Liver (tissue), 8 donors: ENCODE measurements at regions not wholly inside any gene's neighbourhood (a gene's known extent, or its start where the extent isn't known, plus 50 kb on each side); places are given as distances from the start of the nearest gene placed in this dataset.

Experiments
- DNase-seq: peaks from one replicate; pipeline ENCODE4 v3.0.0-alpha.2; 2017; ENCODE audit warnings: low spot score
- H3K27ac ChIP-seq, 2 donors: one replicate each; pipeline ENCODE4 v1.7.0; 2013; ENCODE audit warnings: inconsistent platforms in 2 of 2, low read length in 2 of 2, control low read depth in 1 of 2, low read depth in 1 of 2, mild to moderate bottlenecking in 1 of 2
- H3K27me3 ChIP-seq, 4 donors: one replicate each; pipeline versions ENCODE4 v1.6.1 to v1.7.0; 2013; ENCODE audit warnings: low read length in 3 of 4, inconsistent platforms in 1 of 4, mild to moderate bottlenecking in 1 of 4, moderate library complexity in 1 of 4; ENCODE audit not compliant: control insufficient read depth in 4 of 4, insufficient read depth in 4 of 4
- H3K36me3 ChIP-seq, 4 donors: one replicate each; pipeline versions ENCODE4 v1.6.1 to v1.7.0; 2013; ENCODE audit warnings: low read length in 3 of 4, mild to moderate bottlenecking in 3 of 4, low read depth in 1 of 4, moderate library complexity in 1 of 4; ENCODE audit not compliant: control insufficient read depth in 4 of 4, insufficient read depth in 3 of 4
- H3K4me1 ChIP-seq, 4 donors: one replicate each; pipeline versions ENCODE4 v1.6.1 to v1.7.0; 2013; ENCODE audit warnings: low read length in 3 of 4, mild to moderate bottlenecking in 3 of 4, moderate library complexity in 1 of 4; ENCODE audit not compliant: control insufficient read depth in 4 of 4, insufficient read depth in 4 of 4
- H3K4me3 ChIP-seq, 3 donors: one replicate each; pipeline versions ENCODE4 v1.6.1 to v1.7.0; 2013; ENCODE audit warnings: low read length in 3 of 3, control low read depth in 1 of 3, low read depth in 1 of 3, mild to moderate bottlenecking in 1 of 3
- H3K9ac ChIP-seq, 2 donors: one replicate each; pipeline ENCODE4 v1.7.0; 2013; ENCODE audit warnings: low read length in 2 of 2, mild to moderate bottlenecking in 2 of 2, moderate library complexity in 2 of 2, control low read depth in 1 of 2, low read depth in 1 of 2
- H3K9me3 ChIP-seq, 4 donors: one replicate each; pipeline versions ENCODE4 v1.6.1 to v1.7.0; 2013; ENCODE audit warnings: low read length in 3 of 4; ENCODE audit not compliant: control insufficient read depth in 4 of 4
- EGR1 ChIP-seq, 2 donors: IDR thresholded peaks; 2 replicates each; pipeline ENCODE4 v1.6.1; 2016 to 2018; ENCODE audit warnings: antibody characterized with exemption in 2 of 2, low read depth in 2 of 2
- FOXA1 ChIP-seq: IDR thresholded peaks from 2 replicates; pipeline ENCODE4 v1.6.1; 2016; ENCODE audit warnings: antibody characterized with exemption
- FOXA2 ChIP-seq: IDR thresholded peaks from 2 replicates; pipeline ENCODE4 v1.6.1; 2016; ENCODE audit warnings: antibody characterized with exemption
- GABPA ChIP-seq, 2 donors: IDR thresholded peaks in 1 of 2; conservative IDR thresholded peaks in 1 of 2; 2 replicates each; pipeline ENCODE4 v1.6.1; 2016; ENCODE audit warnings: antibody characterized with exemption in 2 of 2, mild to moderate bottlenecking in 1 of 2, moderate library complexity in 1 of 2
- HNF4A ChIP-seq, 2 donors: conservative IDR thresholded peaks; 2 replicates each; pipeline ENCODE4 v1.6.1; 2016; ENCODE audit warnings: antibody characterized with exemption in 2 of 2, mild to moderate bottlenecking in 2 of 2
- HNF4G ChIP-seq: IDR thresholded peaks from 2 replicates; pipeline ENCODE4 v1.6.1; 2016; ENCODE audit warnings: antibody characterized with exemption
- JUND ChIP-seq, 2 donors: IDR thresholded peaks; 2 replicates each; pipeline ENCODE4 v1.6.1; 2016; ENCODE audit warnings: antibody characterized with exemption in 2 of 2
- NR2F2 ChIP-seq: IDR thresholded peaks from 2 replicates; pipeline ENCODE4 v1.6.1; 2016; ENCODE audit warnings: antibody characterized with exemption
- RAD21 ChIP-seq, 2 donors: IDR thresholded peaks; 2 replicates each; pipeline ENCODE4 v1.6.1; 2016; ENCODE audit warnings: antibody characterized with exemption in 2 of 2, mild to moderate bottlenecking in 2 of 2
- RXRA ChIP-seq, 2 donors: IDR thresholded peaks; 2 replicates each; pipeline ENCODE4 v1.6.1; 2017 to 2018; ENCODE audit warnings: antibody characterized with exemption in 2 of 2, mild to moderate bottlenecking in 1 of 2
- SP1 ChIP-seq: IDR thresholded peaks from 2 replicates; pipeline ENCODE4 v1.6.1; 2018; ENCODE audit warnings: antibody characterized with exemption, mild to moderate bottlenecking
- TAF1 ChIP-seq: conservative IDR thresholded peaks from 2 replicates; pipeline ENCODE4 v1.6.1; 2016; ENCODE audit warnings: antibody characterized with exemption, mild to moderate bottlenecking
- YY1 ChIP-seq: IDR thresholded peaks from 2 replicates; pipeline ENCODE4 v1.6.1; 2016; ENCODE audit warnings: antibody characterized with exemption, mild to moderate bottlenecking
- WGBS: extraction: QIAGEN DNeasy Blood & Tissue Kit; methylation state at CpG from one replicate; pipeline ENCODE4 v1.1.7; 2013; 5-methylcytosine and 5-hydroxymethylcytosine counted together
- TF ChIP-seq, protein P1 (sequence below): IDR thresholded peaks from 2 replicates; pipeline ENCODE4 v1.6.1; 2016; ENCODE audit warnings: antibody characterized with exemption
- TF ChIP-seq, protein P2 (sequence below): IDR thresholded peaks from 2 replicates; pipeline ENCODE4 v1.6.1; 2016; ENCODE audit warnings: antibody characterized with exemption
- TF ChIP-seq, protein P3 (sequence below): IDR thresholded peaks from 2 replicates; pipeline ENCODE4 v1.6.1; 2016; ENCODE audit warnings: antibody characterized with exemption, mild to moderate bottlenecking
- TF ChIP-seq, protein P4 (sequence below): IDR thresholded peaks from 2 replicates; pipeline ENCODE4 v1.6.1; 2016; ENCODE audit warnings: antibody characterized with exemption
- TF ChIP-seq, protein P5 (sequence below): fragments of 150-350 bp; IDR thresholded peaks from 2 replicates; pipeline ENCODE4 v1.5.1; 2017; ENCODE audit warnings: improper control_type of control experiment, low read depth, low read length; ENCODE audit not compliant: missing input control
- donor health status: healthy.
- donor health status: healthy.
- donor health status: healthy.
- donor health status: healthy.
- donor health status: healthy.

DNA sequence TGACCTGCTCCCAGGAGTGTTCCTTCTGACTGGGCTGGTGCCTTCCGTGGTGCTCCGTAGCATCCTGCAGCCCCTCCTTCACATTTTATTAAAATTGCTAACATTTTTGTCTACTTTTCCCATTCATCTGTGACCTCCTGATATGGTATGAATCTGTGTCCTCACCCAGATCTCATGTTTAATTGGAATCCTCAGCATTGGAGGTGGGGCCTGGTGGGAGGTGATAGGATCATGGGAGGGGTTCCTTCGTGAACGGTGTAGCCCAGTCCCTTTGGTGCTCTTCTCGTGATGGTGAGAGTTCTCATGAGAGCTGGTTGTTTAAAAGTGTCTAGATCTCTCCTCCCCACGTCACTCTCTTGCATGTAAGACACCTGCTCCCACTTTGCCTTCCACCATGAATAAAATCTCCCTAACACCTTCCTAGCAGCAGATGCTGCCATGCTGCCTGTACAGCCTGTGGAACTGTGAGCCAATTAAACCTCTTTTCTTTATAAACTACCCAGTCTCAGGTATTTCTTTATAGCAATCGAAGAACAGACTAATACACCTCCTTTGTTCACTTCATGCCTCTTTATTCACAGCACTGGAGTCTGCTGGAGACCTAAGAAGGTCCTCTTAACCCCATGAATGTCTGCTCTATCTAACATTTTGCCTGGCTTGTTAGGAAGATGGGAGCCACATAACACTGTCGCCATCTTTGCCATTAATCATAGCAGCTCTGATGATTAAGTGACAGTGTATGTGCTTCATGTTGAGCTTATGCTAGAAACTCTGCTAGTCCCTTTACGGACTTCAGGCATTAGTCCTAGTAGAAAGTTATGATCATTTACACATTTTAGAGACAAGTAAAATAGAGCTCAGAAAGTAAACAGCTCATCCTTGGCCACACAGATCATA, 377.7 kb upstream of the MAF start:
- no peak overlapping the region for H3K27ac ChIP-seq
- no peak overlapping the region for H3K4me3 ChIP-seq
- 93% methylated on average over 9 of the region's 9 CpGs for WGBS
- H3K4me1 ChIP-seq: no peaks in the 10 kb centered on the region
- no peak overlapping the region for H3K9ac ChIP-seq
- no peaks in the 10 kb centered on the region for H3K27me3 ChIP-seq
- no peak for DNase-seq
- no peak for TF ChIP-seq FOXA1
- no peak for TF ChIP-seq EGR1 (IDR thresholded peaks at IDR 0.05; ENCODE audit: low read depth in 2 of 2)
- TF ChIP-seq RAD21 (IDR thresholded peaks at IDR 0.05): no peak
- no peak for TF ChIP-seq YY1
- TF ChIP-seq, protein P1, sequence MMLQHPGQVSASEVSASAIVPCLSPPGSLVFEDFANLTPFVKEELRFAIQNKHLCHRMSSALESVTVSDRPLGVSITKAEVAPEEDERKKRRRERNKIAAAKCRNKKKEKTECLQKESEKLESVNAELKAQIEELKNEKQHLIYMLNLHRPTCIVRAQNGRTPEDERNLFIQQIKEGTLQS: no peak
- TF ChIP-seq SP1: no peak
- TF ChIP-seq JUND (IDR thresholded peaks at IDR 0.05): no peak
- TF ChIP-seq, protein P2, sequence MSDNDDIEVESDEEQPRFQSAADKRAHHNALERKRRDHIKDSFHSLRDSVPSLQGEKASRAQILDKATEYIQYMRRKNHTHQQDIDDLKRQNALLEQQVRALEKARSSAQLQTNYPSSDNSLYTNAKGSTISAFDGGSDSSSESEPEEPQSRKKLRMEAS: no peak
- TF ChIP-seq, protein P3, sequence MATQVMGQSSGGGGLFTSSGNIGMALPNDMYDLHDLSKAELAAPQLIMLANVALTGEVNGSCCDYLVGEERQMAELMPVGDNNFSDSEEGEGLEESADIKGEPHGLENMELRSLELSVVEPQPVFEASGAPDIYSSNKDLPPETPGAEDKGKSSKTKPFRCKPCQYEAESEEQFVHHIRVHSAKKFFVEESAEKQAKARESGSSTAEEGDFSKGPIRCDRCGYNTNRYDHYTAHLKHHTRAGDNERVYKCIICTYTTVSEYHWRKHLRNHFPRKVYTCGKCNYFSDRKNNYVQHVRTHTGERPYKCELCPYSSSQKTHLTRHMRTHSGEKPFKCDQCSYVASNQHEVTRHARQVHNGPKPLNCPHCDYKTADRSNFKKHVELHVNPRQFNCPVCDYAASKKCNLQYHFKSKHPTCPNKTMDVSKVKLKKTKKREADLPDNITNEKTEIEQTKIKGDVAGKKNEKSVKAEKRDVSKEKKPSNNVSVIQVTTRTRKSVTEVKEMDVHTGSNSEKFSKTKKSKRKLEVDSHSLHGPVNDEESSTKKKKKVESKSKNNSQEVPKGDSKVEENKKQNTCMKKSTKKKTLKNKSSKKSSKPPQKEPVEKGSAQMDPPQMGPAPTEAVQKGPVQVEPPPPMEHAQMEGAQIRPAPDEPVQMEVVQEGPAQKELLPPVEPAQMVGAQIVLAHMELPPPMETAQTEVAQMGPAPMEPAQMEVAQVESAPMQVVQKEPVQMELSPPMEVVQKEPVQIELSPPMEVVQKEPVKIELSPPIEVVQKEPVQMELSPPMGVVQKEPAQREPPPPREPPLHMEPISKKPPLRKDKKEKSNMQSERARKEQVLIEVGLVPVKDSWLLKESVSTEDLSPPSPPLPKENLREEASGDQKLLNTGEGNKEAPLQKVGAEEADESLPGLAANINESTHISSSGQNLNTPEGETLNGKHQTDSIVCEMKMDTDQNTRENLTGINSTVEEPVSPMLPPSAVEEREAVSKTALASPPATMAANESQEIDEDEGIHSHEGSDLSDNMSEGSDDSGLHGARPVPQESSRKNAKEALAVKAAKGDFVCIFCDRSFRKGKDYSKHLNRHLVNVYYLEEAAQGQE: no peak
- TF ChIP-seq RXRA (IDR thresholded peaks at IDR 0.05): no peak
- no peaks in the 10 kb centered on the region for H3K36me3 ChIP-seq
- H3K9me3 ChIP-seq: no peaks in the 10 kb centered on the region

DNA sequence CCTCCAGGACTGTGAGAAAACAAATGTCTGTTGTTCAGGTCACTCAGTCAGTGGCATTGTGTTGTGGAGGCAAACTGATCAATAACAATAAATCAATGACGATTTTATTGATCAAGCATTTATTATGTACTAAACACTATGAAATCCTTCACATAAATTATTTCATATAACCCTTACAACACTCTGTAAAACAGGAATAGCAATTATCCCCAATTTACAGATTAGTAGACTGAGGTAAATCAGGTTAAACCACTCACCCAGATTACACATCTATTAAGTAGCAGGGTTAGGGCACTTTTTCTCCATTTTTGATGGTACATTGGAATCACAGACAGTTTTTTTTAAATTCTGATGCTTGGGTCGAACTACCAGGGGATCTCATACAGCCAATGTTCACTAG, 372.8 kb upstream of the MAF start:
- Histone ChIP-seq H3K27ac (no peak overlapping the region), H3K9ac (no peak overlapping the region), H3K9me3 (no peaks in the 10 kb centered on the region), H3K27me3 (no peaks in the 10 kb centered on the region), H3K4me1 (peaks cover 0 to 10% (median 5%) of the 10 kb centered on the region in 4 donors), H3K4me3 (no peak overlapping the region), H3K36me3 (no peaks in the 10 kb centered on the region)
- 64% methylated on average over 2 of the region's 2 CpGs for WGBS
- TF ChIP-seq RAD21 (IDR thresholded peaks at IDR 0.05): no peak
- DNase-seq: no peak

DNA sequence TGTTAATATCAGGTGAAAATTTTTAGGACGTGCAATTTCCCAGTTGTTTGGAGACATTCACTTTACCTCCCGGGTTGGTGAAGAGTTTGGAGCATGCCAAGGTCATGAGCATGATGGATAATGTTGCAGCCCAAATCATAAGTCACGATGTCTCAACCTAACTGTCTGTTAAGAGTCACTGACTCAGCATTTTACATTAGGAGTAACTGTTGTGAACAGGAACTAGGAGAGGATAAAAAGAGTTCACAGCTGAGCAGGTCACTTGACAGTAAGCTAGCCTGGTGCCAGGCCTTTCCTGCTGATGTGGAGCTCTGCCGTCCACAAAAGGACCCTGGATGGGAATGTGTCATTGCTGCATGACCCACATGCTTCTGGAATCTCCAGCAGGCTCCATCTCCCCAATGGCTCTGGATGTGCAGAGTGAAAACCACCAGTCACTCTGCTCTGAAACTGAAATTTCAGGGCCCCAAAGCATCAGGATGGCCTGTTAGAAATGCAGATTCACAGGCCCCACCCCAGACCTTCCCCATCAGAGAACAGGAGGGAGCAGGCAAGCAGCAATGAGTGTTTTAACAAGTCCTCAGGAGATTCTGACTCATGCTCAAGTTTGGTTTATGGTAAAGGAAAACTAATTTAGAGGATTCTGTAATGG, 371.6 kb upstream of the MAF start:
- WGBS: 70% methylated on average over 4 of the region's 4 CpGs
- DNase-seq: no peak
- Histone ChIP-seq H3K27me3 (no peaks in the 10 kb centered on the region), H3K4me1 (peaks cover 0 to 10% (median 5%) of the 10 kb centered on the region in 4 donors), H3K36me3 (no peaks in the 10 kb centered on the region), H3K4me3 (no peak overlapping the region), H3K9ac (no peak overlapping the region), H3K27ac (no peak overlapping the region), H3K9me3 (no peaks in the 10 kb centered on the region)
- TF ChIP-seq FOXA2: no peak
- no peak for TF ChIP-seq EGR1 (IDR thresholded peaks at IDR 0.05; ENCODE audit: low read depth in 2 of 2)
- TF ChIP-seq, protein P4, sequence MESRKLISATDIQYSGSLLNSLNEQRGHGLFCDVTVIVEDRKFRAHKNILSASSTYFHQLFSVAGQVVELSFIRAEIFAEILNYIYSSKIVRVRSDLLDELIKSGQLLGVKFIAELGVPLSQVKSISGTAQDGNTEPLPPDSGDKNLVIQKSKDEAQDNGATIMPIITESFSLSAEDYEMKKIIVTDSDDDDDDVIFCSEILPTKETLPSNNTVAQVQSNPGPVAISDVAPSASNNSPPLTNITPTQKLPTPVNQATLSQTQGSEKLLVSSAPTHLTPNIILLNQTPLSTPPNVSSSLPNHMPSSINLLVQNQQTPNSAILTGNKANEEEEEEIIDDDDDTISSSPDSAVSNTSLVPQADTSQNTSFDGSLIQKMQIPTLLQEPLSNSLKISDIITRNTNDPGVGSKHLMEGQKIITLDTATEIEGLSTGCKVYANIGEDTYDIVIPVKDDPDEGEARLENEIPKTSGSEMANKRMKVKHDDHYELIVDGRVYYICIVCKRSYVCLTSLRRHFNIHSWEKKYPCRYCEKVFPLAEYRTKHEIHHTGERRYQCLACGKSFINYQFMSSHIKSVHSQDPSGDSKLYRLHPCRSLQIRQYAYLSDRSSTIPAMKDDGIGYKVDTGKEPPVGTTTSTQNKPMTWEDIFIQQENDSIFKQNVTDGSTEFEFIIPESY: no peak
- no peak for TF ChIP-seq FOXA1
- TF ChIP-seq NR2F2: no peak
- TF ChIP-seq, protein P2: no peak
- TF ChIP-seq RAD21 (IDR thresholded peaks at IDR 0.05): no peak
- no peak for TF ChIP-seq TAF1
- no peak for TF ChIP-seq GABPA (IDR thresholded peaks at IDR 0.05 in 1 of 2, conservative IDR thresholded peaks at IDR 0.05 in 1 of 2)
- TF ChIP-seq HNF4G: no peak
- no peak for TF ChIP-seq RXRA (IDR thresholded peaks at IDR 0.05)
- TF ChIP-seq SP1: no peak
- TF ChIP-seq, protein P5, sequence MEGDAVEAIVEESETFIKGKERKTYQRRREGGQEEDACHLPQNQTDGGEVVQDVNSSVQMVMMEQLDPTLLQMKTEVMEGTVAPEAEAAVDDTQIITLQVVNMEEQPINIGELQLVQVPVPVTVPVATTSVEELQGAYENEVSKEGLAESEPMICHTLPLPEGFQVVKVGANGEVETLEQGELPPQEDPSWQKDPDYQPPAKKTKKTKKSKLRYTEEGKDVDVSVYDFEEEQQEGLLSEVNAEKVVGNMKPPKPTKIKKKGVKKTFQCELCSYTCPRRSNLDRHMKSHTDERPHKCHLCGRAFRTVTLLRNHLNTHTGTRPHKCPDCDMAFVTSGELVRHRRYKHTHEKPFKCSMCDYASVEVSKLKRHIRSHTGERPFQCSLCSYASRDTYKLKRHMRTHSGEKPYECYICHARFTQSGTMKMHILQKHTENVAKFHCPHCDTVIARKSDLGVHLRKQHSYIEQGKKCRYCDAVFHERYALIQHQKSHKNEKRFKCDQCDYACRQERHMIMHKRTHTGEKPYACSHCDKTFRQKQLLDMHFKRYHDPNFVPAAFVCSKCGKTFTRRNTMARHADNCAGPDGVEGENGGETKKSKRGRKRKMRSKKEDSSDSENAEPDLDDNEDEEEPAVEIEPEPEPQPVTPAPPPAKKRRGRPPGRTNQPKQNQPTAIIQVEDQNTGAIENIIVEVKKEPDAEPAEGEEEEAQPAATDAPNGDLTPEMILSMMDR: no peak
- no peak for TF ChIP-seq HNF4A (conservative IDR thresholded peaks at IDR 0.05)
